MM.1S (cell line): ENCODE measurements at regions not wholly inside any gene's neighbourhood (a gene's known extent, or its start where the extent isn't known, plus 50 kb on each side); places are given as distances from the start of the nearest gene placed in this dataset.

Experiments
- CTCF ChIP-seq: fragments of 300-600 bp; sonication (generic); IDR thresholded peaks from 2 replicates; pipeline ENCODE4 v1.5.1; 2016; ENCODE audit warnings: antibody characterized with exemption, low read length, mixed read lengths
- EZH2 ChIP-seq: fragments of 300-600 bp; sonication (generic); optimal IDR thresholded peaks from 2 replicates; pipeline ENCODE3; 2017; ENCODE audit warnings: low read depth, mild to moderate bottlenecking, antibody characterized with exemption, low read length, mixed read lengths
- EZH2phosphoT487 ChIP-seq: fragments of 300-600 bp; sonication (generic); IDR thresholded peaks from 2 replicates; pipeline ENCODE4 v1.6.1; 2018; ENCODE audit warnings: antibody characterized with exemption, low read length

DNA sequence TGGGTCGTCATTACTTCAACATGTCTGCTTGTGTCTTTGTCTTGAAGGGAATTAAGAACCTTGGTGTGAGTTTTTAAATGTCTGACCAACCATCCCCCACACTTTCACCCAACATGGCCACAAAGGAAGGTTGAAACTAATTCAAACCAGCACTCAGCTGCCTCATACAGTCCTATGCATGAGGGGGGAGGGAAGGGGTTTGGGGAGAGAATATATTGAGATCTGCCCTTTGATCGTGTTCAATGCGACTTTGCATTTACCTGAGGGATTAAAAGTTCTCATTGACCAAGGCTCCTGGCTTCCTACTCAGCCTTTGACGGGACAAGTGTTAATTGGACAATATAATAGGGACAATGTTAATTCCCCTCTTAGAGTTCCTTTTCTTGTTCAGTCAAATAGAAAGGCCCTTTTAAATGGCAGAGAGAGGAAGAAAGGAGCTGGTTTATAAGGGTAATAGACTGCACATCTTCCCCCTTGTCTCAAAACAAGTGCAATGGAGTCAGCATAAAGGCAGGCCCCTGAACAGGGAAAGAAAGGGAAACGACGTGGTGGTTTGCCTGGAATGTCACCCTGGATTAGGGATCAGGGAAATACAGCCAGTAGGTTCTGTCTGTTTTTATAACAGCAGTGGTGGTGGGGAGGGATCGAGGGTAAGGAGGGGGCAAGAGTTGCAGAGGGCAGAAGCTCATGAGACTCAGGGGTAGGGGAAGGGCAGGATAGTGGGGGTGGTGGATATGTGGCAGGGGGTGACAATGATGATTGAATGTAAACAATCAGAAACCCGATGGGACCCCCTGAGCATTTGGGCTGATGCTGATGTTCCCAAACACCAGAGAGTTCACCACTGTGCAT lies 198.7 kb downstream of the MYCN start:
- TF ChIP-seq CTCF (no peak), EZH2 (no peak), EZH2phosphoT487 (no peak)
